Epithelial cell of proximal tubule (primary cell): ENCODE measurements at regions not wholly inside any gene's neighbourhood (a gene's known extent, or its start where the extent isn't known, plus 50 kb on each side); places are given as distances from the start of the nearest gene placed in this dataset.

Source experiments
- DNase-seq: peaks from one replicate; pipeline ENCODE4 v3.0.0-alpha.2; 2011; ENCODE audit warnings: low read depth
- H3K4me3 ChIP-seq: 2 replicates; pipeline ENCODE4 v1.5.1; 2011; ENCODE audit warnings: low read depth, mild to moderate bottlenecking, low read length
- CTCF ChIP-seq: conservative IDR thresholded peaks from 2 replicates; pipeline ENCODE4 v1.5.1; 2012; ENCODE audit warnings: low read depth, mild to moderate bottlenecking, low read length

- TF ChIP-seq CTCF: no peak
- H3K4me3 ChIP-seq: no peak overlapping the region
- DNase-seq: no peak
Measured at GRCh38 chr6:44615621-44616020, 228.1 kb downstream of the CDC5L start.

- no peak for DNase-seq
- no peak overlapping the region for H3K4me3 ChIP-seq
- TF ChIP-seq CTCF: no peak
Measured at GRCh38 chr6:44617416-44617815, 229.9 kb downstream of the CDC5L start.

GRCh38 chr6:44618371-44618770, 230.9 kb downstream of the CDC5L start:
- no peak overlapping the region for H3K4me3 ChIP-seq
- no peak for DNase-seq
- TF ChIP-seq CTCF: no peak

GRCh38 chr6:44620922-44621321, 233.4 kb downstream of the CDC5L start:
- H3K4me3 ChIP-seq: no peak overlapping the region
- no peak for TF ChIP-seq CTCF
- no peak for DNase-seq

GRCh38 chr6:44621846-44622245, 234.3 kb downstream of the CDC5L start:
- DNase-seq: no peak
- no peak for TF ChIP-seq CTCF

DNA sequence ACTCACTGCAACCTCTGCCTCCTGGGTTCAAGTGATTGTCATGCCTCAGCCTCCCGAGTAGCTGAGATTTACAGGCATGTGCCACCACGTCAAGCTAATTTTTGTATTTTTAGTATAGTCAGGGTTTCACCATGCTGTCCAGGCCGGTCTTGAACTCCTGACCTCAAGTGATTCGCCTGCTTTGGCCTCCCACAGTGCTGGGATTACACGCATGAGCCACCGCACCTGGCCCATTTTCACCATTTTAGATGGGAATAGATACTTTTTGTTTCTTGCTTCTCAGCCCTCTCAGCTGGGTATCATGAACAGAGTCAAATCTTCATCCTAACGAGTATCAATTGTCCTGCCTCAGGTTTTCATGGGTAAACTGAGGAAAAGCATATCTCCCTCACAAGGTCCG, 235.0 kb downstream of the CDC5L start:
- no peak for TF ChIP-seq CTCF
- H3K4me3 ChIP-seq: no peak overlapping the region
- DNase-seq: no peak

More at GRCh38 chr6:44621846-44622245, 234.3 kb downstream of the CDC5L start:
- no peak overlapping the region for H3K4me3 ChIP-seq

DNA sequence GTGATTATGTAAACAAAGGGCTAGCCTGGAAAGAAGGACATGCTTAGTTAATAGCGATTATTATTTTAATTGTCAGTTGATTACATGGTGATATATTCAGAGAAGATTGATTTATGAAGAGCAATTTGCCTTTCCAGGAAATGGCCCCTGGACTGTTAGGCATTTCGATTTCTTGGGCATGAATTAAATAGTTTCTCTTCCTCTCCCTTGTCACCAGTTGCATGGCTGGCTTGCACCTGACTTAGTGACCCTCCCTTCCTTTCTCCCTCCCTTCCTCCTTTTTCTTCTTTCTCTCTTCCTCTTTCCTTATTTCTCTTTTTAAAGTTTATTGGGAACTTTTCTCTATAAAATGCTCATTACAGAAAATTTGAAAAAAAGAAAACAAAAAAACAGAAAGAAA, 235.4 kb downstream of the CDC5L start:
- no peak overlapping the region for H3K4me3 ChIP-seq
- no peak for TF ChIP-seq CTCF

More for the DNA sequence above, 235.4 kb downstream of the CDC5L start:
- DNase-seq: no peak
